H7 (cell line): ENCODE measurements at regions not wholly inside any gene's neighbourhood (a gene's known extent, or its start where the extent isn't known, plus 50 kb on each side); places are given as distances from the start of the nearest gene placed in this dataset.

Experiments
- DNase-seq: peaks from one replicate; pipeline ENCODE4 v3.0.0; 2012
- H3K27me3 ChIP-seq: 2 replicates; pipeline ENCODE4 v1.6.0; 2011; ENCODE audit warnings: mild to moderate bottlenecking, low read length; ENCODE audit not compliant: control insufficient read depth, insufficient read depth
- H3K36me3 ChIP-seq: replicated peaks from 2 replicates; pipeline ENCODE4 v1.5.1; 2011; ENCODE audit warnings: low read length; ENCODE audit not compliant: control insufficient read depth, insufficient read depth
- H3K4me3 ChIP-seq: 2 replicates; pipeline ENCODE4 v1.5.1; 2011; ENCODE audit warnings: low read depth, mild to moderate bottlenecking, control low read depth, low read length, moderate library complexity; ENCODE audit not compliant: insufficient read depth

DNA sequence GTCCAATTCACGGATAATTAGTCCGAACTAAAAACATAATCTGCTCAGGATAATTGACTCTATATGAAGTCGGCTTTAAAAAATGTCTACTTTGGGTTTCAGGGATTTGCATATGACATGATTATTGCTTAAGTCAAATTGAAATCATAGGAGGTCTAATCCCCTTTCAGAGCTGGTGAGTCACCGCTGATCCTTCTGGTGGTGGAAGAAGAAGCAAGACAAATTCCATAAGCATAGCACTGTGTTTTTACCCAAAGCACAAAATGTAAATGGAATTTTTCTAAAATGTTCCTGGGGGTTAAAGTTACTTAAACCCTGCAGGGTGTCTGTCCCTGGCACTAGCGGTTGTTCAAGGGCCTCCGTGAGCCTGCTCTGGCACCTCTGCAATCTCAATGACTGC, 460.2 kb downstream of the LRATD1 start:
- H3K27me3 ChIP-seq, result no peaks in the 10 kb centered on the region
- no peak for DNase-seq
- no peaks in the 10 kb centered on the region for H3K36me3 ChIP-seq
- no peak overlapping the region for H3K4me3 ChIP-seq

DNA sequence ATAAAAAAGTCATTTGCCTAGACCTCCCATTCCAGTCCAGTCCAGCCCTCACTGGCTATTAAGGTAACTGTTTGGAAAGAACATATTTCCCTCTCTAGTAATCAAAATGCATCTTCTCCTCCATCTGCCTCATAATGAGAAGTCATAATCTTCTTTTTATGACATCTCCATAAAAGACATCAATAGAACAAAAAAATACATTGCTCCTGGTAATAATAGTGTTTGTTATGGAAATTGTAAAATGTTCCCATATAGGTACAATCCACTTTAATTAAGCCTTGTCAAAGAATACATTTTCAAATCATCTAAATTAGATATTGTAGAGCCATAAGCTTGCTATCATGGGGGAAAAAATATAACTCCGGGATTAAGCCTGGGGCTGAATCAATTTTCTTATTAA, 461.6 kb downstream of the LRATD1 start:
- Histone ChIP-seq H3K36me3 (no peaks in the 10 kb centered on the region), H3K27me3 (no peaks in the 10 kb centered on the region), H3K4me3 (no peak overlapping the region)
- no peak for DNase-seq

DNA sequence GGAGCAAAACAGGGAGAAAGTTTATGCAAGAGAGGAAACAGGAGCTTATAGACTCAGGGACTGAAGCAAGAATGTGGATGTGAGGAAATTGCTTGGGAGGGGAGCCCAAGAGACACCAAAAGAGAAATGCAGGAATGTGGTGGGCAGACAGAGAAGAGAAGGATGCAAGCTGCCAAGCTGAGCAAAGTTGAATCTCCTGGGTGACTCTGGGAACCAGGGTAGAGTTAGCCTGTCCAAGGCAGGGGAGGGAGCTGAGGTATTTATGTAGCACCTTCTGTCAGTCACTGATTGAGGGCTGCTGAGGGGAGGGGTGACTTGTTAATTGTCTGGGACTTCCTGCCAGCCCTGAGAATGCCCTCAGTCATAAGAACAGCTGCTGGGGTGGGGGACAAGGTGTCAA, 464.3 kb downstream of the NBAS start:
- Histone ChIP-seq H3K36me3 (no peaks in the 10 kb centered on the region), H3K4me3 (no peak overlapping the region), H3K27me3 (no peaks in the 10 kb centered on the region)
- no peak for DNase-seq

GRCh38 chr2:15107137-15107536, 454.0 kb downstream of the NBAS start:
- Histone ChIP-seq H3K4me3 (no peak overlapping the region), H3K27me3 (no peaks in the 10 kb centered on the region), H3K36me3 (no peaks in the 10 kb centered on the region)
- no peak for DNase-seq

GRCh38 chr2:15111718-15112117, 449.4 kb downstream of the NBAS start:
- H3K27me3 ChIP-seq, result no peaks in the 10 kb centered on the region
- no peak for DNase-seq
- no peak overlapping the region for H3K4me3 ChIP-seq
- H3K36me3 ChIP-seq, result no peaks in the 10 kb centered on the region

DNA sequence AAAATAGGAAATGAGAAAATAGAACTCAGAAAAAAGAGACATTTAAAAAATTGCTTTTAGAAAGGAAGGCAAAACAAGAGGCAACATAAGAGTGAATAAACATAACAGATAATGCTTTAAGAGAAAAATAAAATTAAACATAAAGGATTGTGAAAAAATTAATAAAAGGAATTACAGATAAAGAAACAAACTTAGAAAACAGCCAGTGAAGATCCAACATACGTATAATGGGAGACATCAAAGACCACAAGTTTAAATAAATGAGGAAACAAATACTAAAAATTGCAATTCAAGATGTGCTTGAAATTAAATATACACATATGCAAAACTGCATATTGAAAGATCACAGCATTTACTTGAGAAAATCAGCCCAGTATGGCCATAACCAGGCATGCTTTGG, 448.9 kb downstream of the NBAS start:
- no peaks in the 10 kb centered on the region for H3K27me3 ChIP-seq
- no peaks in the 10 kb centered on the region for H3K36me3 ChIP-seq
- no peak for DNase-seq
- no peak overlapping the region for H3K4me3 ChIP-seq

DNA sequence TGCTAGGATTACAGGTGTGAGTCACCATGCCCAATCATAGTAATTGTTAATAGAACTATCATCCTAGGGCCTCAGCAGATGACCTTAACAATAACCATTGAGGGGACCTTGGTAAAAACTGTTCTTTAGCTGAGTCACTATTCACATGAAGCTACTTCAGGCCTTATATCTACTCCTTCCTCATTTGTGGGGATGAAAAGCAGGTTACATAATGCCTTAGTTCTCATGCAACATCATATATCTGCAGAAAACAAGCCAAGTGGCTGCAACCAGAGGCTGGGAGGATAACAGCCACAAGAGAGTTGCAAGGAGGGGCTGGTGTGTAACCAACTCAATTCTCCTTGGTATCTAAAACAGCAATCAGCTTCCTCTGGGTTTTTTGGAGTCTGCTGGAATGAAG, 445.4 kb downstream of the NBAS start:
- no peaks in the 10 kb centered on the region for H3K36me3 ChIP-seq
- DNase-seq, result no peak
- H3K4me3 ChIP-seq, result no peak overlapping the region
- no peaks in the 10 kb centered on the region; the same call in 1 of the 2 replicates for H3K27me3 ChIP-seq

- DNase-seq, result no peak
- no peaks in the 10 kb centered on the region; the same call in 1 of the 2 replicates for H3K27me3 ChIP-seq
- no peak overlapping the region for H3K4me3 ChIP-seq
- H3K36me3 ChIP-seq, result no peaks in the 10 kb centered on the region
These were observed 444.3 kb downstream of the NBAS start for GRCh38 chr2:15116830-15117229.
